Mucosa of gallbladder (tissue), 1 donor: ENCODE measurements at regions not wholly inside any gene's neighbourhood (a gene's known extent, or its start where the extent isn't known, plus 50 kb on each side); places are given as distances from the start of the nearest gene placed in this dataset.

ENCODE experiments used
- DNase-seq: peaks from one replicate; pipeline ENCODE4 v3.0.0-alpha.2; 2020; ENCODE audit warnings: low spot score
- donor health status: DM: no; HTN: no; CAD: no.

DNA sequence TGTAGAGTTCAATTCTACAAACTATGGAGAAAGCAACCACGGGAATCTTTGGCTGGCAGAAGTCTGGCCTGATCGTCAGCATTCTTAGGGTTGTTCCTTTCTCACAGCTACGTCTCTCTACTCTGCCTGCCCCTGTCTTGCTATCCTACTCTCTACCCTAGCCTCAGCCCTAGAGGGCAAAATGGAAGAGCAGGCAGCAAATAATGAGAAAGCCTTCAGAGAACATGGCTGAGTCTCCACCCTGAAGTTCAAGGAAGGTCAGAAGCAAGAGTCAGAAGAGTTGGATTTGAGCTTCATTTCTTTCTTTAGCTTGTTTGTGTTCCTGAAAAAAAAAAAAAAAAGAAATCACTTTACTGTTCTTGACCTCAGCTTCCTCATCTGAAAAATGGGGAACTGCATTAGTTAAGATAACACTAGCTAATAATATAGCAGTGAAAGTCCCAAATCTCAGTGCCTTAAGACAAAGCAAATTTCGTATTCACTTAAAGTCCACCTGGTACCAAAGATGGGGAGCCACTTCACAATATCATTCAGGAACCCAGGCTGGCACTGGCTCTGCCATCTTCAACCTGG, 50.2 kb upstream of the CCND2 start:
- no peak for DNase-seq

DNA sequence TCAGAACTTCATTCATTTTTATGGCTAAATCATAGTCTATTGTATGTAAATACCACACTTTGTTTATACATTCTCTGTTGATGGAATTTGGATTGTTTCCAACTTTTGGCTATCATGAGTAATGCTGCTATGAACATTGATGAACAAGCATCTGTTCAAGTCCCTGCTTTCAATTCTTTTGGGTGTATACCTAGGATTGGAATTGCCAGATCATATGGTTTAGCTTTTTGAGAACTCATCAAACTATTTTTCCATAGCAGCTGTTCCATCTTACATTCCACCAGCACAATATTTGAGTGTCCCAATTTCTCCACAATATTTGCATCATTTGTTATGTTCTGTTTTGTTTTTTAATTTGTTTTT, 52.3 kb upstream of the CCND2 start:
- no peak for DNase-seq

DNA sequence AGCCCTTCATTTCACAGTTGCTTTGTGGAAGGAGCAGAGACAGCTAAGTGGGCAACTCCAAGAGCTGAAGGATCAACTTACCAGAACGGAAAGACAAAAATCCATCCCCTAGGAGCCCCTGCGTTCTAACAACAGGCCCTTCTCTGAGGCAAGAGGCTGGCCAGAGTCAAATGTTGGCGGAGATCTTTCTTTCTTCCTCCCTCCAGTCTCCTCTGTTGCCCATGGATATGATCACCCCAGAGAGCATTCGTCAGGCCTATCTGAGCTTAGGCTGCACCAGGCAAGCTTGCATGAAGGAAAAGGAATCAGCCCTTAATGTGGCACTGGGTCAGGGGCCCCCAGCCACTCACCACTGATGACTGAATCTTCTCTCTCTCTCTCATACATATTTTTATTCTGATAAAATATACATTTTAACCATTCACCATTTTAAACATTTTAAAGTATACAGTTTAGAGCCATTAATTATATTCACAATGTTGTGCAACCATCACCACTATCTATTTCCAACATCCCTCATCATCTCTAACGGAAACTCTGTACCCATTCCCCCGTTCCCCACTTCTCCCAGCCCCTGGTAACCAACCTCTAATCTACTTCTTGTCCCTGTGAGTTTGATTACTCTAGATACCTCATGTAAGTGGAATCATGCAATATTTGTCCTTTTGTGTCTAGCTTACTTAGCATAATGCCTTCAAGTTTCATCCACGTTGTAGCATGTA, 52.9 kb upstream of the CCND2 start:
- DNase-seq = no peak

DNA sequence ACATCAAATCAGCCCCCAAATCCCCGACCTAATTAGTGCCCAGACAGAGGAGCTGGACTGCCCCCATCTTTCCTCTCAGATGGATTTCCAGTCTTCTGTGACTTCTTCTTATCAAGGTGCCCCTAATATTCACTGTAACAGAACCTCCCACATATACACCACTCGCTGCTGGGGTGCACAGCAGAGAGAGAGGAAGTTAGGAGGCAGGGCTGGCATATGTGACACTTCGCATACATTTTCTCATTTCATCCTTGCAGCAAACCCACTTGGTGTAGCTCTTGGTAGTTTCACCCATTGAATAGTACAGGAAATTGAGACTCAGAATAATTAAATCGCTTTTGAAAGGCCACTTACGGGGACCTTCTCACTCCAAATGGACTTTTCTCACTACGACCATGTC, 56.5 kb upstream of the CCND2 start:
- no peak for DNase-seq

- DNase-seq = no peak
Measured at GRCh38 chr12:4216187-4216927, 57.2 kb upstream of the CCND2 start.

- DNase-seq = peak; percentile 56
Measured at GRCh38 chr12:4215229-4216186, 58.1 kb upstream of the CCND2 start.

DNA sequence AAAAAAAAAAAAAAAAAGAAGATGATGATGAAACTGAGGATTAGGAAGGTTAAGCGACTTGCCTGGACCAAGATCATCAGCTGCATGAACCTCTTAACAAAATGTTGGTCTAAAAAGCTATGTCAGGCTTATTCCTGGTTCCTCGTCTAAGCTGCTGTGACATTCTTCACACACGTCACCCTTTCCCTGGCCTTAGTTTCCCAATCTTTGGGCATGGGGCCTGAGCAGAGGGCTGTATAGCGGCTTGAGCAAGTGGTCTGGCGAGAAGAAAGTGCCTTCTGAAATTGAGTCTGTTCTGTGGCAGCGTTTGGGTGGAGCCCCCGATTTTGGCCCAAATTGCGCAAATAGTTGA, 58.7 kb upstream of the CCND2 start:
- DNase-seq = no peak

- no peak for DNase-seq
Measured at GRCh38 chr12:4213471-4213870, 60.1 kb upstream of the CCND2 start.

- DNase-seq = no peak
Measured at GRCh38 chr12:4212845-4213244, 60.7 kb upstream of the CCND2 start.

DNA sequence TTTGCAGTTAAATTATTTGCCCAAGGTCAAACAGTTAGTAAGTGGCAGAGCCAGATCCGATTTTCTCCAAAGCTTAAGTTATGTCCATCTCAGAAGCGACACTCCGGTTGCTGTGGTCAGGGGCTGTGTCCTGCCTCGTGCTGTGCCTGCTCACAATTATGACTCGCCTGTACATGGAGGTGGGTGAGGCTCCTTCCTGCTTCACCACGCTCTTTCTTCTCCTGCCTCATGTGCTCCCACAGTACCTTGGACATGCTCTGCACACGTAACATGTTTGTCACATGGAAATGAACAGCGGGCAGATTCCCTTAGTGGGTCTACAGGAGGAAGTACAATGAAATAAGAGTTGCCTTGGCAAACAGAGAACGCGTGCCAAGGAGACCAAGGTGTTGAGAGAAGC, 62.2 kb upstream of the CCND2 start:
- no peak for DNase-seq

DNA sequence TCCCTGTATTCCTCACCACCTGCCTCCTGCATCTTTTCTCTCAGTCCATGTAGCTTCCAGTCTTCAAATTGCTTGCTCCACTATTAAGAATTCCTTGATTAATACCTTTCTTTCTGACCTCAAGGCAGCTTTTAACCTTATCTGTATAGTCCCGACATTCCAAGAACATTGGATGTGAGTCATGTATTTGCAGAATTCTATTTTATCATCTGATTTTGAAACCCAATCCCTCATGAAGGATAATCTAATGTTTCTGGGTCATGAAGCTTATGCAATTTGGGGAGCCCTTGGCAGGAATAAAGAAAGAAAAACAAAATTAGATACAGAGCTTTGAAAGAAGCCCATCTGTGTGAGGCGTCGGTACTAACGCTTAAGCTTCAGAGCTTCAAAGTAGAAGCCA, 63.4 kb upstream of the CCND2 start:
- no peak for DNase-seq

DNA sequence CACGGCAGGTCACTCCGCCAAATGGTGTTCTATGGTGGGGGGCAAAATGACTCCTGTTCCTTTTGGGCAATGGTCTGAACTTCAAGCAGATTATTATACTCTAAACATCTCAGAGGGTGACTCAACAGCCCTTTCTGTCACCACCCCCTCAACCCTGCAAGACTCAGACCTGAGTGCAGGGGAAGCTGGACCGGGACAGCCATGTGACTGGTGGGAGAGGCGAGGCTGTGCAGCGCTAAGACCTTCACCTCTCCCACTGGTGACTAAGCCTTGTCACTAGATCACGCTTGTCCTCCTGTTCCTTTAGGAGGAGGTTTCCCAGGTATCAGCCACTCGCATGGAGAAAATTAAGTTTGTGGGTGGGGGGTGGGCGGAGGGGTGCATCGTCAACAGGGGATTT, 67.1 kb upstream of the CCND2 start:
- DNase-seq = no peak

DNA sequence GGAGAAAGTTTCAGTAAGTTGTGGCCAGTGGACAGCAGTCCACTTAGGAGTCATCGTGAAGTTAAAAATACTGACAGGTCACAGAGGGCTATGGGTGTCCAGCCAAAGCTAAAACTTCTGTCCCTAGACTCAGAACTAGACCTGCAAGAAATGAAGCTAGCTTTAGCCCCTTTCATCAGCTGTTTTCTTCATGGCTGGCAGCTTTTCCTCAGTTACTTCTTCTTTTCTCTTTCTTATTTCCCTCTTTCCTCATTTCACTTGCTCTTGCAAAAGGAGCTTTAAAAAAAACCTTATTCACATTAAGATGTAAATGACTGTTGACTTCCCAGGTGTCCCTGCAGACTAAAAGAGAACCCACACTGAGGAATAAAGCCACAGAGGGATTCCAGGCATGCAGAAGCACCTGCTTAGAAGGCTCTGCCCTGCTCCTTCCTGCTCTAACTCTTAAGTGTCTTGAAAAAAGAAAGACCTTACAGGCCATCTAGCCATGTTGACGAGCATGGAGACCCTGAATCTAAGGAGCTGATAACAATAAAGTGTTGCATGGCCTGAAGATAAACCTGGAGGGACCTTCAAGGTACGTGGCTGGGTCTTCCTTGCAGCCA, 69.7 kb upstream of the CCND2 start:
- no peak for DNase-seq

GRCh38 chr12:4202918-4203317, 70.6 kb upstream of the CCND2 start:
- no peak for DNase-seq

GRCh38 chr12:4202487-4202886, 71.1 kb upstream of the CCND2 start:
- no peak for DNase-seq

GRCh38 chr12:4201333-4202100, 72.0 kb upstream of the CCND2 start:
- DNase-seq = no peak

GRCh38 chr12:4197922-4198763, 75.4 kb upstream of the CCND2 start:
- DNase-seq = no peak

GRCh38 chr12:4196805-4197420, 76.6 kb upstream of the CCND2 start:
- DNase-seq = no peak

DNA sequence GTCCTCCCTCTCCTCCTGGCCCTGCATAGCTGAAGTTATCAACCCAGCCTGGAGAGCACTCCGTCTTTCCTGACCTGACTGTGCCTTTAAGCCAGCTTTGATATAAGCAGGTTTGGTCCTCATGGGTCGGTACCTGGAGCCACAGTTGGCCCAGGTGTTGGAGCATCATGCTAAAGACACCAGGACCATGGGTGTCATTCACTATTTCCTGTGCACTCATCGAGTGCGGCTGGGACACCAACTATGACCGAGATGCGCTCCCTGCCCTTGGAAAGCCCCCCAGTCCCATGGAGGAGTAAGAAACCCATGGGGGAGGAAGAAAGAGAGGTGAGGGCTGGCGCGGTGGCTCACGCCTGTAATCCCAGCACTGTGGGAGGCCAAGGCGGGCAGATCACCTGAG, 78.9 kb upstream of the CCND2 start:
- no peak for DNase-seq

DNA sequence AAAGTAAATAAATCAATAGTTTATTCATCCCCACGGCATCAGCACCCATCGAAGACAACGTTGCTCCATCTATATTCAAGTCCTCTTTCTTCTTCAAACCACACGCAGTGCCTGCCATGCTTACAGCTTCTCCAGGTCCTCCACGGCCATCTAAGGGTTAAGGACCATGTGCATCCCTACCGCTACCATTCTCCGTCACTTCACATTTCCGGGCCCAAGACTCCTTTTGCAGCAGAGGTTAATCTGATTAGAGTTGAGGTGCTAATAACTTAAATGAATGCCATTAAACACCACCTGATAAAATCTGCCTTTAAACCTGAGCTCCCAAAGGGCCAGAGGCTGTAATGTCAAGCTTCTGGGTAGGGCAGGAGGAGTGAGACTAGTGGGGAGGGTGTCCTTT, 79.7 kb upstream of the CCND2 start:
- no peak for DNase-seq
